ENCODE measurements at regions not wholly inside any gene's neighbourhood (a gene's known extent, or its start where the extent isn't known, plus 50 kb on each side); places are given as distances from the start of the nearest gene placed in this dataset.

- TF ChIP-seq CTCF (IDR thresholded peaks at IDR 0.05): no peak
- H3K4me3 ChIP-seq: no peak overlapping the region
- H3K9me3 ChIP-seq: no peaks in the 10 kb centered on the region
These were observed 59.0 kb upstream of the AFDN start for GRCh38 chr6:167767715-167768107.

GRCh38 chr6:167768471-167769215, 58.1 kb upstream of the AFDN start:
- H3K4me3 ChIP-seq: no peak overlapping the region
- TF ChIP-seq CTCF (IDR thresholded peaks at IDR 0.05): no peak
- H3K9me3 ChIP-seq: no peaks in the 10 kb centered on the region
- H3K4me1 ChIP-seq: no peaks in the 10 kb centered on the region
- no peak for DNase-seq
- no peaks in the 10 kb centered on the region for H3K36me3 ChIP-seq
- H3K27me3 ChIP-seq: no peaks in the 10 kb centered on the region
- no peak overlapping the region for H3K27ac ChIP-seq
- no peak overlapping the region for H3K9ac ChIP-seq (ENCODE audit: low read depth in 2 of 2, low read length in 2 of 2)
- intact Hi-C loops (cut with DNase I): no loop called here

More at GRCh38 chr6:167767715-167768107, 59.0 kb upstream of the AFDN start:
- Histone ChIP-seq H3K36me3 (no peaks in the 10 kb centered on the region), H3K9ac (ENCODE audit: low read depth in 2 of 2, low read length in 2 of 2) (no peak overlapping the region), H3K27ac (no peak overlapping the region), H3K27me3 (no peaks in the 10 kb centered on the region), H3K4me1 (no peaks in the 10 kb centered on the region)
- DNase-seq: no peak
- intact Hi-C loops (cut with DNase I): no loop called here

GRCh38 chr6:167769408-167770190, 57.1 kb upstream of the AFDN start:
- Histone ChIP-seq H3K9ac (ENCODE audit: low read depth in 2 of 2, low read length in 2 of 2) (no peak overlapping the region), H3K4me3 (no peak overlapping the region), H3K36me3 (no peaks in the 10 kb centered on the region), H3K9me3 (no peaks in the 10 kb centered on the region), H3K27ac (no peak overlapping the region), H3K4me1 (no peaks in the 10 kb centered on the region), H3K27me3 (no peaks in the 10 kb centered on the region)
- TF ChIP-seq CTCF (IDR thresholded peaks at IDR 0.05): no peak
- no peak for DNase-seq
- intact Hi-C loops (cut with DNase I): no loop called here

GRCh38 chr6:167770291-167770955, 56.3 kb upstream of the AFDN start:
- H3K9ac ChIP-seq (ENCODE audit: low read depth in 2 of 2, low read length in 2 of 2): no peak overlapping the region
- no peak for DNase-seq

More at GRCh38 chr6:167770291-167770955, 56.3 kb upstream of the AFDN start:
- Histone ChIP-seq H3K9me3 (no peaks in the 10 kb centered on the region), H3K4me1 (no peaks in the 10 kb centered on the region), H3K36me3 (no peaks in the 10 kb centered on the region), H3K27me3 (no peaks in the 10 kb centered on the region), H3K27ac (no peak overlapping the region), H3K4me3 (no peak overlapping the region)
- intact Hi-C loops (cut with DNase I): no loop called here
- TF ChIP-seq CTCF (IDR thresholded peaks at IDR 0.05): no peak

Data from colonic mucosa (tissue), 4 donors.